GM21786 (cell line): ENCODE measurements at regions not wholly inside any gene's neighbourhood (a gene's known extent, or its start where the extent isn't known, plus 50 kb on each side); places are given as distances from the start of the nearest gene placed in this dataset.

Experiments used
- ATAC-seq: cut with Tn5 transposase; IDR thresholded peaks from one replicate; pipeline ENCODE4 v1.9.1; 2021; ENCODE audit not compliant: unreplicated experiment

DNA sequence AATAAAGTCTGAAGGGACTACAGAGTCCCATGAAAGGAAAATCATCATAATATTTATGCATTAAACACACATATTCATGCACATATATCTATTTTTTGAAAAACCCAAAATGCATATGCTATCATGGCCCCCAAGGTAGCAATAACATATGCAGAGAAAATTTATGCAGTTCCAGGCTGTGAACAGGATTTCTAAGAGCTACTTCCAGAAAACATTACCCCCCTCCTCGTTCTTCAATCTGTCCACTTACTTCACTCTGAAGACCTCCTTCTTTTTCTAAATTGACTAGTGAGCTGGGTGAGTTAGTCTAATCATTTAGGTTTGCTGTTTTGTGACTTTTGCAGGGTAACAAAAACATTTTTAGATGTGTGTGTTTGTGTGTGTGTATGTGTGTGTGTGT, 376.4 kb upstream of the ZEB2 start:
- no peak for ATAC-seq

DNA sequence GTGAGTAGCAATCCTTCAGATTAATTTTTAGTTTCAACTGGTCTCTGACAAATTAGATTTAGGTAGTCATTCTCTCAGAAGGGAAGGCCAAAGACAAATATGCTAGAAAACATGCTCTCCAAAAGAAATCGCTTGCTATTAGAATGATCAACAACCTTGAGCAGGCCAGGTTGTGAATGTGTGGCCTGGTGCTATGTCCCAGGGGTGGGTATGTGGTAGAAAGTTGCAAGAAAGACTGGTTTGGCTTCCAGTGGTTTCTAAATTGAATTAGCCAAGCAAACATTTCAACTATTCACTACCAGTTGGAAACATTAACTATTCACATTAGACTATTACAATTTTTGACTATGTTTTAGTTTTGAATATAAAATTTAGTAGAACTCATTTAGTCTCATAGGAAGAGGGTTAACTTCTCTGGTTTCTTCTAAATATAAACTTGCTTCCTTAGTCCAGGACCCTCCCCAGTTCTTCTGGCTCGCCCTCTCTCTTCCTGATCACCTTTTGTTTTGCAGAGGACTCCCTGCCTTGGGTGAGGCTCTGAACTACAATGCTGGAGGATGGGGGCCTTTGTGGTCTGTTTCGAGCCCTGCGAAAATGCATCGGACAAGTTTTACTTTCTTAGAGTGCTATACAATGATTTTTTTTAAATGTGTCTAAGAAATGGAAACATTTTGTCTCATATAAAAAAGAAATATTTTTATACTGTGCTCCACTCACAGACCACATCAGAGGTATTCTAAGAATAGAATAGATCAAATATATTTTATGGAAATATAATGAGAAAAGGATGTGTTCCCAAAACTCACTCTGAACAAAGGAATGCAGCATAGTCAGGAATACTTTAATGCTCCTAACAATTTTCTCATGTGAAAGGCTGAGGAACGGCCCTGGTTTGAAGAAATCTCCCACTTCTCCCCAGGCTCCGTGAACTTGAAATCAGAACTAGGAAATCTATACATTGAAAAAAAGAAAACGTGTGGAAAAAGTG, 375.0 kb upstream of the ZEB2 start:
- no peak for ATAC-seq

DNA sequence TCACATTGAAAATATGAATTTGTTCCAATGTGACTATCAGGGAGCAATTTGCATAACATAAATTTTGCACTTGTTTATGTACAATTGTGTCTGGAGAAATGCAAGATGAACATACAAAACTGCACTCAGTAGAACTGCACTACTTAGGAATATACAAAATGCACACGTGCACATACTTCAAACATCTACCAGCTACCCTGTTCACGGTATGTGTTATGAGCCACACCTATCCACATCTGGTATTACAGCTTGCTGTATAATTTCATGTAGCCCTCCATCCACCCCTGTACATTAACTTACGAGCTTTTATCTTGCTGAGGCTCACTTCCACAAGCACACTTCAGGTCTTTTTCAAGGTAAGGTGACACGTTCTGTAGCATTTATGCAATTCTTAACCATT, 373.5 kb upstream of the ZEB2 start:
- no peak for ATAC-seq

DNA sequence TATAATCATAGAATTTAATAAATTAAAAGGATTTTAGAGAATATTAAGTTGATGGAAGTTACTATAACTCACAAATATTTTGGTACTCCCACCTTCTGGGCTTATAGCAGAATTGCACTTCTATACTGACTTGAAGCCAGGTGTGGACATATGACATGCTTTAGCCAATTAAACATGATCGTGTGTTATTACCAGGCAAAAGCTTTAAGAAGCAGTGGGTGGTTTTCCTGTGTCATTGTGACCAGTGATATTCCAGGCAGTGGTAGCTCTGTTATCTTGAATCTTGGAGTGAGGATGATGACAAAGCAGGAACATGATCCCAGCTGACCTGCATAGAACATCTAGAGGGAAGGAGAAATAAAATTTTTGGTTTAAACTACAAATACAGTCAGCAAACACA, 370.9 kb upstream of the ZEB2 start:
- ATAC-seq, result no peak

DNA sequence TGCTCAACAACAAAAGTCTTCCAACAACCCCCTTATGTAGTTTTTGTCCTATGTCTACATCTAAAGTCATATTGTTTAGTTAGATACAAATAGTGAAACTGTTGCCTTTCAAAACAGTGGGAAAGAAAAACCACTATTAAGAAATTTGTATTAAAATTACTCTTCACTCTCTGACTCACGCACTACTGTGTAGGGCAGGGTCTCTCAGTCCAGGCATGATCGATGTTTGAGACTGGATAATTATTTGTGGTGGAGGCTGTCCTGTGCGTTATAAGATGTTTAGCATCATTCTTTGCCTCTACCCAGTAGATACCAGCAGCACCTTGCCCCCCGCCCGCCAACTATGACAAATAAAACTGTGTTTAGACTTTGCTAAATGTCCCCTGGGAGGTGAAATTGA, 369.4 kb upstream of the ZEB2 start:
- ATAC-seq, result no peak

DNA sequence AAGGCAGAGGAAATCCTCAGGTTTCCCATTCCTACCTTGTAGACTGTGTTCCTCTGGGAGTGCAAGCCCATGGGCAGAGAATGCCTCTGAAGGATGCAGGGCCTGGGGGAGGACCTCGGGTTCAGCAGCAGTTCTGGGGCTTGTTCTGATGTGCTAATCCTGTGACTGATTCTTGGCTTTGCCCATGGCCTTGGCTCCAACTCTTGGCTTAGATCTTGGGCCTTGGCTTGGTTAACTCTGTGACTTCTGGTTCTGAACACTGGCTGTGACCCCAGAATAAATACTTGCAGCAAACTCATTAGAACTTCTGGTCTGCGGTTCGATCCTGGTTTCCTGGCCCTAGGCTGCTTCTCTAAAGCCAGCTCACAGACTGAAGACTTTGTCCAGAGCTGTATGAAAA, 366.9 kb upstream of the ZEB2 start:
- ATAC-seq, result no peak

DNA sequence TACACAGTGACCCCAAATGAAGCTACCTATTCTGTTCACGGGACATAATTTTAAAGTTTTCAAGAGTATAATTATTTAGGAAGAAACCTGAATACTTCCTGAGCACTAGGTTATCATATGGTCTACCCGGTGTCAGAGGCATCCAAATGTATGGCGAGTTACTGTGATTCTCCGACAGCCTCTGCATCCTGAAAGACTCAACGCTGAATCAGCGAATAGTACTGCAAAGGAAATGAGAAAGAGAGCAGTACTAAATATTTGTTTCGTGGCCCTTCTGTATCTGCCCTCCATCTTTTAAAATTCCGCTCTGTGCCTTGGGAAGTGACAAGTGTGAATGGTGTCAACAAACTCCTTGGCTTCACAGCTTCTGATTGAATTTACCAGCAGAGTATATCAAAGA, 358.0 kb upstream of the ZEB2 start:
- no peak for ATAC-seq

DNA sequence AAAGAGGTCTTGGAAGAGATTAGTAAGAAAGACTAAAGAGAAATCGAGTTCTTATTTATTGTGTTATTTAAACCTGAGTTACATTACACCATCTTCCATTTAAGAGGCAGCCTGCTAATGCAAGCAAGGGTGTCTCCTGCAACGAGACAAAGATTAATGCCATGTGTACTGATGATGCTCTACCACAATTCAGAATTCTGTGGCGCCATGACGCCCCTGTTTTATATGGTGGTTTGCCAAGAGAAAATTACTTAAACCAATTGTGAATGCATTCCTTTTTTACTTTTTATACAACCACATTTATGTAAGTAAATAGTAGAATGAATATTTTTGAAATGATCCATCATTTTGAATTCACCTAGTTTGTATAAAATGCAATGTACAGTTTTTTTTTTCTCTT, 356.1 kb upstream of the ZEB2 start:
- ATAC-seq, result no peak

DNA sequence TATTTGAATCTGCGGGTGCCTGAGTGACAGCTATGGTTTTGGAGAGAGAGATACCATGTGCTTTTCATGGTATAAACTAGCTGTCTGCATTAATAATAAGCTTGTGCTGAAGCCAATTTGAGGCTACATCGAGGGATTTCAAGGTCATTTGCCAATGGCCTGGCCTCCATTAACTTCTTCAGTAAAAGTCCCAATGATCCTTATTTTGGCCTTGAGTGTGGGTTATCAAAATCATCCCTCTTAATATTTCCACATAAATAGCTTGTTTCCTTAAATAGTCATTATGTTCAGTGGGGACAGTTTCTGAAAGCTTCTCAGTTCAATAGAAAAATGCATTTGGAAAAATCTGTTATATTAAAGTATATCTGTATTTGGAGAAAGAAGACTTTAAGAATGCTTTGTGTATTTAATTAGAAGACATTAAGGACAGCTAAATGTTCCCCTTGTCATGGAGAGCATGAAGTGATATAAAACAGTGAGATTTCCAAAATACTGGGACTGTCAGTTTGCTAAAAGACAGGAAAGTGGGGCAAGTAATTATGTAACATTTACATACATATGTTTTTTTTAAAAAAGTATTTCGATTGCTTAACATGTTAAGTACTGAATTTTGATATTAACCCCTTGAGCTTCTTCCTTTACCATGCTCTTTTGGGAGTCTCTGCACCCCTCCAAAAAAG, 355.5 kb upstream of the ZEB2 start:
- no peak for ATAC-seq

DNA sequence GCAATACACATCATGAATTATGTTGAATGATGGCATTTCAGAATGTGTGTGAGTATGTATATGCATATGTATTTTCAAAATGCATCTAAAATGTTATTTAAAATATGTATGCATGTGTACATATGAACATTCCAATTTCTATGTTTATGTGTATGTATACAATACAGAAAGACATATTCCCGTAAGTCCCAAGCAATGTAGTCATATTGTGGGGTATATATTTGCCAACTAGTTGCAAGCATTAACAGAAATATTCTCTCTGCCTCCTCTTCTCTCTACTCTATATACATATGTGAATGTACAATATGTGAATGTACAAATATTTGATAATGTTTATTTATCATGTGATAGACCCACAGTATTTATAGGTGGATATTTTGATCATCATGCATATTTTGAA, 345.8 kb upstream of the ZEB2 start:
- ATAC-seq, result no peak

DNA sequence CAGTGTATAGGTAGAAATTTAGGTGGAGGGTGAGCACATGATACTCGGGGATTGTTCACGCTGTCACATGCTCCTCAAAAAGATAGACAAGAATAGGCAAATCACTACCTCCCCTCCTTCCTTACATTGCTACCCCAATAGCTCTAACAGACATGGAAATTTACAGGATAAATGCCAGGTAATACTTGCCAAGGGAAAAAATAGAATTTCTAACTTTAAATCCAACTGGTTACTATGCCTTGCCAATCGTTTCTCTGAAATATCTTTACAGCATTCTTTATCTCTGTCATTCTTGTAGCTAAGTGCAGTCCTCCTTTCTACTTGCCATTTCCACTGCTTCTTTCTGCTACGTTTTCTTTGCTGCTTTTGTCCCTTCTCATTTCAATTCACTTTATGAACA, 339.8 kb upstream of the ZEB2 start:
- ATAC-seq, result no peak

DNA sequence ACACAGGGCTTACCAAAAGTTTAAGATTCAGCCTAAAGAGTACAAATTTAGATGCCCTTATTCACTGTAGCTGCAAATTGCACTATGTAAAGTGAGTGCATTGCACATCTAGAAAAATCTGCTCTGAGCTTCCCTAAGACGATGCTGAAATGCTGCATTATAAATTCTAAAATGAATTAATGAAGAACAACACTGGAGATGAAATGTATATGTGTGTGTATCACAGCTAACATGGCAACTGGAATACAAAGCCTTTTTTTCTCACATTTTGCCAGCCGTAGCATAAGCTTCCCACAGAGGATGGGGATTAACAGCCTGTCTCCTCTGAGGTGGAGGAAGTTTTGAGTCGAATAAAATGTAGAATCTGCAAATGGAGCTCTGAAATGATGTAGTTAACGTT, 338.3 kb upstream of the ZEB2 start:
- no peak for ATAC-seq

DNA sequence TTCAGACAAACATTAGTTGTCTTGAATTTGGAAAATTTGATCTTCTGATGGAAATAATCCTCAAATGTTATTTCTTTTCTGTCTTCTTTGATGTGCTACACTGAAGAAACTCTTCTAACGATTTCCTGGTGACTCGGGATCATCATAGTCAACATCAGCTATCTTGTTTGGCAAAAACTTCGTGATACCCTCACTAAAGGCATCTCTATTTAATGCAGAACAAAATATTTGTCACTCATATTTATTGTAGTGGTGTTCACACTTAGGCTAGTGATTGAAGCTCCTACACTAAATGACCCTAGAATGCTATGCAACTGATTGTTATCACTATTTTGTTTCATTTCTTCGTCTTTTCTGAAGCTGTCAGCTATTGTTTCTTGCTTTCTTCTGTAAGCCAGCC, 334.7 kb upstream of the ZEB2 start:
- ATAC-seq, result no peak

DNA sequence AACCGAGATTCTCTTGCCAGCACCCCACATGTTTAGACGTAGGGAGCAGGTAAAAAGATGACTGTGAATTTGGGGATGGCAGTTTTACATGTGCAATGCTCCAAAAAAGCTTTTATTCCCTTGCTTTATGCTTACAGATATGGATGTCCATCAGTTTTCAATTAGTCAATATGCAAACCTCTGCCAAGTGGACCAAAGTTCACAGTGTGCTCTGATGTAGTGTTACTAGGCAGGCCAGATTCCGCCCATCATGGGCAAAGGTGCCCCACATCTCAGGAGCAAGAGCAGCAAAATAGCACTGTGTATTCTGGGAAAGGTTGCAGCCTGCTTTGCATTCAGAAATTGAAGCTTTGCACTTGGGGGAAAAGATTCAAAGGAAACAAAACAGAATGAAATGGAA, 329.7 kb upstream of the ZEB2 start:
- ATAC-seq, result no peak

DNA sequence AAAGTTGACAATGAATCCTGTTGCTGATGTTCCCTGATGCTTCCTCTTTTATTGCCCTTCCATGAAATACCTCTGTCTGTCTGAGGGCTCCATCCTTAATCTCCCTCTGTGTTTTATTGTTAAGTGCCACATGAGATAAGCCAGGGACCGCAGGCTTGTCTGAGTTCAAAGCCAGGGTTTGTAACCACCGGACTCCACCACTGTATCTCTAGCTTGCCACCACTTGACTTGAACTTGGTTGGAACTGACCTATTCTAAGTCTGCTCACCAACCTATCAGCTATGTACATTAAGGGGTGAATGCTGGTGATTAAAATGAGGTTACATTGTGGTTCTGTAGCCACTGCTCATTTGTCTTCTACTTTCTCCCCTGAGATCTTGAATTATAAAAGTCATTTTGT, 328.5 kb upstream of the ZEB2 start:
- no peak for ATAC-seq

DNA sequence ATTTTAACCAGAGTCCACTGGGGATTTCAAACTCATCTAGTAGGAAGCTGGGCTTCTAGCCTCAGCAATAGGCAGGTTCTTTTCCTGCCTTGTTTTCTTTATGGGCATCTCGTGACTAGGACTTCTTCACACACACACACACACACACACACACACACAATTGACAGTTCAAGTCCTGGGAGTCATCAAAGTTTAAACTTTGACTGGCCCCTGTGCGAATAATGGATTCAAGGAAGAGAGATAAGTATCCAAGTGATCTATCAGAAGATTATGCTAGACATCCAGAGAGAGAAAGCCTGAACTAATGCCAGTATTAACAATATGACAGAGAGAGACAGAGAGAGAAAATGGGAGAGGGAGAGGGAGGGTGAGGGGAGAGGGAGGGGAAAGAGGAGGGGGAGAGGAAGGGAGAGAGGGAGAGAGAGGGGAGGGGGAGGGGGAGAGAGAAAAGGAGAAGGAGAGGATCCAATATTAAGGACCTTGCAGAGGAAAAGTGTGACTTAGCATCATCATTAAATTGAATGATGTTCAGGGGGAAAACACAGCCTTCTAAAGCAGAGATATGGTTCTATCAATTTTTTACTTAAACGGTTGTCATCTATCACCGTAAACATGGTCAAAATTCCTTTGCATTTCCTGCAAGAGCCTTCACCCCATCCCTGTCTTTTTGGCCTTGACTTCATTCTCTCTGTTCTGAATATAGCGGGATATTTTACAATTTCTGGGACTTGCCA, 327.6 kb upstream of the ZEB2 start:
- no peak for ATAC-seq

DNA sequence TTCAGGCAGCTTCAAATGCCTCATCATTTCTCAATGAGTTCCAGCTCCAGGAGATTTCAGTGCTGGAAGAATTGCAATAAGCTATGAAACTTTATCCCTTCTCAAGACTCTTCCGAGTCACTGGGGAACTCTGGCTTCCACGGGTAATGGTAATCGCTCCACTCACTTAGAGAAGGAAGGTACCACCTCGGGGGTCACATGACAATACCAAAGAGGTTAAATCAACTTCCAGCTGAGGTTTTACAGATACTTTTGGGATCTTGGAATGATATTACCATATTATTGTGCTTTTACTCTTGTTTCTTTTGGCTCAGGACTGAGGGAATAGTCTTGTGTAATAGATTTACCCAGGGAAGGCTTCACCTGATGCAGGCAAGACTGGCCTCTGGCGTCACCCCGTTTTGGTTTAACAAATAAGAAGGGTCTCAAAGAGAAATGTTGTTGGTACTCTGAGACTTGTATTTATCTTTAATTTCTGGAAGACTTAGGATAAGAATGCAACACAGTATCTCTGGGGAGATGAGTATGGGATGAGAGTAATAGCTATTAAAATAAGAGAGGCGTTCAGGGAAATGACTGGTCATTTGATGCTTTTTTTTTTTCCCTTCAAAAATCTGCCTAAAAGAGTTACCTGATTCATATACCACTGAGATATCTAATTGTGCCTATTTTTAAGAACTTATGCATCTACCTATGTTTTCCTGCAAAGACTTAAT, 316.9 kb upstream of the ZEB2 start:
- no peak for ATAC-seq

DNA sequence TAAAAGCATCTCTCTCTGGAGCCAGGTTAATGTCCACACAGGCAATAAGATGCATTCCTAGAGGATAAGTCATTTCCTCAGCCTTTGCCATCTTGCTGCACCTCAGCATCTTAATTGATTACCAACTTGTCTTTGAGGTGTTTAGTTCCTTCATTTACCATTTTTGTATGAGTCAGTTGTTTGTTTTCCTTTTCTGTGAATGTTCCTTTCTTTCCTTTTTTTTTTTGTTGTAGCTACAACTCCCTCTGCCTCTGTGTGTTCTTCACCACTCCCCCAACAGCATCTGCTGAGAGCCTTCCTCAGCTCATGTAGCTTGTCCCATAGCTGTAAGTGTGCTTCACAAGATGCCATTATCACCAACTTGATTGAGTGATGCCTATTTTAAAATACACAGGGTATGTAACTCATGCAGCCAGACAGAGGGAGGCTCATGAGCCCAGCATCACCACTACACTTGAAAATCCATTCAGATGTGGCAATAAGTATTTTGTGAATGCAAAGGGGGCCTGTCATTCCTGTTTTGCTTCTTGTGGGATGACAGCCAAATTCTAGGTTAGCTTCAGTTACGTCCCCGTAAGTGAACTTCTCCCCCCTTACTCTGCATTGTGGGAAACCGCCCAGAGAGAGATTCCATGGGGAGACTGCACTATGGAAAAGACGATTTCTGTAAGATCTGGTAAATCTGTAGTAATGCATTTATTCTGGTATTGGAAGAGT, 315.9 kb upstream of the ZEB2 start:
- no peak for ATAC-seq

DNA sequence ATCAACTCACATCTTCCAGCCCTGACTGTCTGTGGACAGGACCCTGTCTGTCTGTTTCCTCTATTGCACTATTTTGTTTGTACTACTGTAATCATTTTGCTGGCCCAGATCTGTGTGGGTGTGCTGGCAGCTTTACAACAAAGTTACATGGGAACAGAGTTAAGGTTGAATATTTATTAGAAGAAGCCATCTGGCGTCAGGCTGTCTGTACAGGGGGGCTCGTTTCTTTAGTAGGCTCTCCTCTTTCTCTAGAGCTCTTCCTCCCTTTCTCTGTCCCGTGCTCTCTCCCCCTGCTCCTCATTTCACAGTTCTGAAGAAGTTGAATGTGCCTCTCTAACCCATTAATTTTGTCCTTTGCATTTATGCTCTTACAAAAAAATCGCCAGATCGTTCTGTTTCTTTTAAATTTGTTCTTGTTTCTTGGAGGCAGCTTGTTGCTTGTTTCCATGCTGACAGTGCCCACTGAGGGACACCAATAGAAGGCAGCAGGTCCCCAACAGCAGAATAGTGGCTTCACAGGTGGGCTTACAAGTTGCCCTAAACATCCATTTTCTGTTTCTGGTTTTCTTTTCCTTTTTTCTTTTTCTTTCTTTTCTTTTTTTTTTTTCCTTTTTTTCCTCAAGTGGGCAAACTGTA, 315.2 kb upstream of the ZEB2 start:
- no peak for ATAC-seq

DNA sequence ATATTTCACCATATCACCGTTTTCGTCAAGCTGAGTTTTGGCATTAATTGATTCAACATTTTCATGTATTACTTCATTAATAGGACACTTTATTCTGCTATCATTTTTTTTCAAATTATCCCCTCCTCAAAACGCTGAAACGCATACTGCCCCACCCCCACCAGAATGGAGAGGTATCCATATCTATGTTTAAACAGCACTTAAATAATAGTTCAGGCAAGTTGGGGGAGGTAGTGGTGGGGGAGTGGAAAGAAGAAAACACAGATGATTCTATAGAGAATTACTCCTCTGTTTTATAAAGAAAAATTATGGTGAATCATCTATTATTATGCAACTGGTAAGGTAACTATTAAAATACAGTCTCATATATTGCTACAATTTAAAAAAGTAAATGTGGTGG, 314.4 kb upstream of the ZEB2 start:
- no peak for ATAC-seq
